Keratinocyte (primary cell): ENCODE measurements at regions not wholly inside any gene's neighbourhood (a gene's known extent, or its start where the extent isn't known, plus 50 kb on each side); places are given as distances from the start of the nearest gene placed in this dataset.
"Not testable (repeated sequence)": the region's sequence is repeated elsewhere in the genome, so short reads cannot be mapped to it uniquely, and the experiment has no call there.

Experiments used
- CTCF ChIP-seq, 3 experiments: IDR thresholded peaks in 1 of 3; conservative IDR thresholded peaks in 1 of 3; optimal IDR thresholded peaks in 1 of 3; 2 replicates in 2 of 3; 3 replicates in 1 of 3; pipeline versions ENCODE3 to v1.5.1; 2011; ENCODE audit warnings: low read length in 3 of 3, mild to moderate bottlenecking in 3 of 3, moderate library complexity in 2 of 3, control low read depth in 1 of 3, inconsistent platforms in 1 of 3; ENCODE audit not compliant: insufficient read depth in 2 of 3; ENCODE audit errors: extremely low read depth in 1 of 3
- EZH2 ChIP-seq: IDR thresholded peaks from one replicate; pipeline ENCODE4 v1.6.1; 2012; ENCODE audit warnings: inconsistent platforms, mild to moderate bottlenecking, low read length, moderate library complexity

GRCh38 chrX:153251952-153252351 lies 69.6 kb downstream of the PNMA6F start:
- TF ChIP-seq CTCF (optimal IDR thresholded peaks at IDR 0.05 in 1 of 3, IDR thresholded peaks at IDR 0.05 in 1 of 3, conservative IDR thresholded peaks at IDR 0.05 in 1 of 3; ENCODE audit: extremely low read depth in 1 of 3, insufficient read depth in 2 of 3, low read length in 3 of 3); EZH2: not testable (repeated sequence)
